Osteoblast (primary cell): ENCODE measurements at regions not wholly inside any gene's neighbourhood (a gene's known extent, or its start where the extent isn't known, plus 50 kb on each side); places are given as distances from the start of the nearest gene placed in this dataset.

ENCODE experiments used
- DNase-seq: peaks from one replicate; pipeline ENCODE4 v3.0.0; 2011; ENCODE audit warnings: low spot score, mixed read lengths; ENCODE audit not compliant: insufficient read length; ENCODE audit errors: missing footprints
- H2AFZ ChIP-seq: 2 replicates; pipeline ENCODE4 v1.6.0; 2011; ENCODE audit warnings: mild to moderate bottlenecking, low read length
- H3K27ac ChIP-seq: 2 replicates; pipeline ENCODE4 v1.5.1; 2011; ENCODE audit warnings: mild to moderate bottlenecking, low read depth, low read length, moderate library complexity
- H3K27me3 ChIP-seq: 2 replicates; pipeline ENCODE4 v1.6.0; 2012; ENCODE audit warnings: mild to moderate bottlenecking, control low read depth, inconsistent platforms, low read length, moderate library complexity; ENCODE audit not compliant: insufficient read depth
- H3K36me3 ChIP-seq: 2 replicates; pipeline ENCODE4 v1.5.1; 2011; ENCODE audit warnings: mild to moderate bottlenecking, low read length, control low read depth, moderate library complexity; ENCODE audit not compliant: insufficient read depth
- H3K4me1 ChIP-seq: 2 replicates; pipeline ENCODE4 v1.5.1; 2011; ENCODE audit warnings: mild to moderate bottlenecking, low read length, control low read depth, moderate library complexity; ENCODE audit not compliant: insufficient read depth
- H3K4me2 ChIP-seq: 2 replicates; pipeline ENCODE4 v1.6.0; 2011; ENCODE audit warnings: mild to moderate bottlenecking, low read length; ENCODE audit not compliant: insufficient read depth
- H3K4me3 ChIP-seq: fragments of 200-600 bp; sonication (generic); 3 replicates; pipeline ENCODE4 v1.5.1; 2012; ENCODE audit warnings: mild to moderate bottlenecking, low read length, inconsistent platforms; ENCODE audit not compliant: insufficient read depth
- H3K79me2 ChIP-seq: 2 replicates; pipeline ENCODE4 v1.6.0; 2012; ENCODE audit warnings: mild to moderate bottlenecking, low read length, control low read depth, inconsistent platforms; ENCODE audit not compliant: insufficient read depth
- H3K9me3 ChIP-seq: 2 replicates; pipeline ENCODE4 v1.5.1; 2011; ENCODE audit warnings: low read depth, low read length, control low read depth
- H4K20me1 ChIP-seq: 2 replicates; pipeline ENCODE4 v1.6.0; 2012; ENCODE audit warnings: mild to moderate bottlenecking, low read length, control low read depth; ENCODE audit not compliant: insufficient read depth
- TF ChIP-seq, protein P1 (sequence below): IDR thresholded peaks from 2 replicates; pipeline ENCODE4 v1.5.1; 2011; ENCODE audit warnings: mild to moderate bottlenecking, low read depth, low read length, moderate library complexity; ENCODE audit errors: extremely low read depth

GRCh38 chr18:41371156-41372045 is 583.6 kb upstream of the PIK3C3 start:
- no peak overlapping the region for H3K4me2 ChIP-seq
- H3K36me3 ChIP-seq: no peaks in the 10 kb centered on the region
- H3K9me3 ChIP-seq: no peaks in the 10 kb centered on the region
- H3K27me3 ChIP-seq: no peaks in the 10 kb centered on the region
- H3K79me2 ChIP-seq: no peaks in the 10 kb centered on the region
- no peaks in the 10 kb centered on the region for H4K20me1 ChIP-seq
- H3K4me1 ChIP-seq: no peaks in the 10 kb centered on the region
- H3K27ac ChIP-seq: no peak overlapping the region
- no peak overlapping the region for H3K4me3 ChIP-seq
- no peak overlapping the region for H2AFZ ChIP-seq
- DNase-seq: no peak
- TF ChIP-seq, protein P1, sequence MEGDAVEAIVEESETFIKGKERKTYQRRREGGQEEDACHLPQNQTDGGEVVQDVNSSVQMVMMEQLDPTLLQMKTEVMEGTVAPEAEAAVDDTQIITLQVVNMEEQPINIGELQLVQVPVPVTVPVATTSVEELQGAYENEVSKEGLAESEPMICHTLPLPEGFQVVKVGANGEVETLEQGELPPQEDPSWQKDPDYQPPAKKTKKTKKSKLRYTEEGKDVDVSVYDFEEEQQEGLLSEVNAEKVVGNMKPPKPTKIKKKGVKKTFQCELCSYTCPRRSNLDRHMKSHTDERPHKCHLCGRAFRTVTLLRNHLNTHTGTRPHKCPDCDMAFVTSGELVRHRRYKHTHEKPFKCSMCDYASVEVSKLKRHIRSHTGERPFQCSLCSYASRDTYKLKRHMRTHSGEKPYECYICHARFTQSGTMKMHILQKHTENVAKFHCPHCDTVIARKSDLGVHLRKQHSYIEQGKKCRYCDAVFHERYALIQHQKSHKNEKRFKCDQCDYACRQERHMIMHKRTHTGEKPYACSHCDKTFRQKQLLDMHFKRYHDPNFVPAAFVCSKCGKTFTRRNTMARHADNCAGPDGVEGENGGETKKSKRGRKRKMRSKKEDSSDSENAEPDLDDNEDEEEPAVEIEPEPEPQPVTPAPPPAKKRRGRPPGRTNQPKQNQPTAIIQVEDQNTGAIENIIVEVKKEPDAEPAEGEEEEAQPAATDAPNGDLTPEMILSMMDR: no peak

- Histone ChIP-seq H3K9me3 (no peaks in the 10 kb centered on the region), H3K4me1 (no peaks in the 10 kb centered on the region), H3K79me2 (no peaks in the 10 kb centered on the region), H4K20me1 (no peaks in the 10 kb centered on the region), H3K36me3 (no peaks in the 10 kb centered on the region), H3K4me2 (no peak overlapping the region), H3K27ac (no peak overlapping the region), H2AFZ (no peak overlapping the region), H3K4me3 (no peak overlapping the region), H3K27me3 (no peaks in the 10 kb centered on the region)
- no peak for DNase-seq
- TF ChIP-seq, protein P1: no peak
These were observed 584.3 kb upstream of the PIK3C3 start for GRCh38 chr18:41370740-41371139.

DNA sequence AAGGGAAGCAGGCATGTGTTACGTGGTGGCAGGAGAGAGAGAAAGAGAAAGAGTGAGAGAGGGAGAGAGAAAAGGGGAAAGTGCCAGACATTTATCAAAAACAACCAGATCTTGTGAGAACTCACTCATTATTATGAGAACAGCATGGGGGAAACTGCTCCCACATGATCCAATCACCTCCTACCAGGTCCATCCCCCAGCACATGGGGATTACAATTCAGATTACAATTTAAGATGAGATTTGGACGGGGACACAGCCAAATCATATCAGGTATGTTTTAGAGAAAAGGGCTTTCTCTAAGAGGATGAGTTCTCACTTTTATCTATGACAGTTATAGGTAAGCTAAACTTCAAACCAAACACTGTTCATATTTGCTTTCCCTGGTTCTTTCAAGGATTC is 597.3 kb upstream of the PIK3C3 start:
- no peak overlapping the region for H3K4me2 ChIP-seq
- H3K4me1 ChIP-seq: no peaks in the 10 kb centered on the region
- H3K36me3 ChIP-seq: no peaks in the 10 kb centered on the region
- H3K27ac ChIP-seq: no peak overlapping the region
- no peaks in the 10 kb centered on the region for H4K20me1 ChIP-seq
- H3K4me3 ChIP-seq: no peak overlapping the region
- H3K27me3 ChIP-seq: no peaks in the 10 kb centered on the region
- H2AFZ ChIP-seq: no peak overlapping the region
- H3K9me3 ChIP-seq: peaks cover 5% of the 10 kb centered on the region
- DNase-seq: no peak
- TF ChIP-seq, protein P1: no peak
- H3K79me2 ChIP-seq: no peaks in the 10 kb centered on the region

DNA sequence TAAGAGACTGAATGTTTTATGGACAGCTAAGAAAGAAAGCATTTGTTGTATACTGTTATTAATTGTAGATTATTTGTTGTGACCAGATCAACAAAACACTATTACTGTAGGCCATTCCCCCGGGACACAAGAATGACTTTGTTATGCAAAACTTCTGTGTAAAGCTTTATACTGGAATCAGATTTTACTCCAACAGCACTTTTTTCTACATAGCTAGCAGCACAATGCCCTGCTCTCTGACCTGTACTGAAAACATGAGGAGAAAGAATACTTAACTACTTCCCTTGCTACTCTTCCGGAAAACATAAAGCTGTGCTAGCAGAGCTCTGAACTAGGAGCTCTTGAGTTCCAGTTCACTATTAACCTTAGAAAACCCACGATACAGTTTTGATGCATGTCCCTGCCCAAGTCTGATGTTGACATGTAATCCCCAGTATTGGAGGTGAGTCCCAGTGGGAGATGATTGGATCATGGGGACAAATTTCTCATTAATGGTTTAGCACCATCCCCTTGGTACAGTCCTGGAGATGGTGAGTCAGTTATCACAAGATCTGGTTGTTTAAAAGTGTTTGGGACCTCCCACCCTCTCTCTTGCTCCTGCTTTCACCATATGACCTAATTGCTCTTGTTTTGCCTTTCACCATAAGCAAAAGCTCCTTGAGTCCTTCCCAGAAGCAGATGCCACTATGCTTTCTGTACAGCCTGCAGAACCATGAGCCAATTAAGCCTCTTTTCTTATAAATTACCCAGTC is 601.1 kb upstream of the PIK3C3 start:
- no peak overlapping the region for H3K27ac ChIP-seq
- H3K36me3 ChIP-seq: no peaks in the 10 kb centered on the region
- no peaks in the 10 kb centered on the region for H3K4me1 ChIP-seq
- H3K4me2 ChIP-seq: no peak overlapping the region
- no peaks in the 10 kb centered on the region for H4K20me1 ChIP-seq
- TF ChIP-seq, protein P1: no peak
- DNase-seq: no peak
- H3K27me3 ChIP-seq: no peaks in the 10 kb centered on the region
- H3K4me3 ChIP-seq: no peak overlapping the region
- H3K79me2 ChIP-seq: no peaks in the 10 kb centered on the region
- H3K9me3 ChIP-seq: peaks cover 2% of the 10 kb centered on the region
- no peak overlapping the region for H2AFZ ChIP-seq
